ENCODE measurements at regions not wholly inside any gene's neighbourhood (a gene's known extent, or its start where the extent isn't known, plus 50 kb on each side); places are given as distances from the start of the nearest gene placed in this dataset.

- peak; percentile 4 for DNase-seq
Observed at GRCh38 chr5:97745817-97746216, 562.8 kb upstream of the RIOK2 start.

GRCh38 chr5:97750576-97750975, 567.5 kb upstream of the RIOK2 start:
- no peak for DNase-seq

GRCh38 chr5:97751540-97751939, 568.5 kb upstream of the RIOK2 start:
- DNase-seq, result no peak

GRCh38 chr5:97752871-97753270, 569.8 kb upstream of the RIOK2 start:
- peak; percentile 26 for DNase-seq

GRCh38 chr5:97762483-97762882, 579.4 kb upstream of the RIOK2 start:
- no peak for DNase-seq

GRCh38 chr5:97764700-97765099, 581.7 kb upstream of the RIOK2 start:
- DNase-seq, result peak; percentile 54

GRCh38 chr5:97778451-97778850, 595.4 kb upstream of the RIOK2 start:
- no peak for DNase-seq

- DNase-seq, result no peak
Observed at GRCh38 chr5:97788369-97788768, 605.3 kb upstream of the RIOK2 start.

- peak; percentile 20 for DNase-seq
Observed at GRCh38 chr5:97797994-97798451, 615.0 kb upstream of the RIOK2 start.

- DNase-seq, result no peak
Observed at GRCh38 chr5:97801461-97801860, 618.4 kb upstream of the RIOK2 start.

GRCh38 chr5:97820138-97820537, 637.1 kb upstream of the RIOK2 start:
- no peak for DNase-seq

- peak; percentile 27 for DNase-seq
Observed at GRCh38 chr5:97832645-97833296, 649.7 kb upstream of the RIOK2 start.

- no peak for DNase-seq
Observed at GRCh38 chr5:97834561-97834960, 651.5 kb upstream of the RIOK2 start.

GRCh38 chr5:97835112-97835511, 652.1 kb upstream of the RIOK2 start:
- no peak for DNase-seq

GRCh38 chr5:97836816-97837215, 653.8 kb upstream of the RIOK2 start:
- DNase-seq, result no peak

- DNase-seq, result peak; percentile 90
Observed at GRCh38 chr5:97838214-97838613, 655.2 kb upstream of the RIOK2 start.

- peak; percentile 21 for DNase-seq
Observed at GRCh38 chr5:97839341-97840086, 656.5 kb upstream of the RIOK2 start.

GRCh38 chr5:97840643-97841042, 657.6 kb upstream of the RIOK2 start:
- DNase-seq, result peak; percentile 51

- no peak for DNase-seq
Observed at GRCh38 chr5:97842687-97843086, 659.6 kb upstream of the RIOK2 start.

GRCh38 chr5:97844797-97845196, 661.8 kb upstream of the RIOK2 start:
- no peak for DNase-seq

GRCh38 chr5:97846643-97847042, 663.6 kb upstream of the RIOK2 start:
- DNase-seq, result no peak

- no peak for DNase-seq
Observed at GRCh38 chr5:97847920-97848631, 665.0 kb upstream of the RIOK2 start.

- DNase-seq, result no peak
Observed at GRCh38 chr5:97851036-97851435, 668.0 kb upstream of the RIOK2 start.

Data from NCI-H226 (cell line).